Neural progenitor cell (in vitro differentiated cells): ENCODE measurements at regions not wholly inside any gene's neighbourhood (a gene's known extent, or its start where the extent isn't known, plus 50 kb on each side); places are given as distances from the start of the nearest gene placed in this dataset.

Experiments
- DNase-seq: peaks from one replicate; pipeline ENCODE4 v3.0.0-alpha.2; 2016; ENCODE audit warnings: low spot score
- H2AFZ ChIP-seq: fragments of 200-600 bp; sonication (generic); replicated peaks from 2 replicates; pipeline ENCODE4 v1.6.1; 2016; ENCODE audit warnings: antibody characterized with exemption
- H3F3A ChIP-seq: fragments of 200-600 bp; sonication (generic); 2 replicates; pipeline ENCODE4 v1.6.1; 2016; ENCODE audit warnings: antibody characterized with exemption, low read depth
- H3K27ac ChIP-seq: fragments of 200-600 bp; sonication (generic); 2 replicates; pipeline ENCODE4 v1.5.1; 2016; ENCODE audit warnings: mild to moderate bottlenecking
- H3K27me3 ChIP-seq: fragments of 200-600 bp; sonication (generic); 2 replicates; pipeline ENCODE4 v1.6.1; 2016; ENCODE audit warnings: mild to moderate bottlenecking, moderate library complexity
- H3K36me3 ChIP-seq: fragments of 200-600 bp; sonication (generic); 2 replicates; pipeline ENCODE4 v1.5.1; 2016
- H3K4me1 ChIP-seq: fragments of 200-600 bp; sonication (generic); 2 replicates; pipeline ENCODE4 v1.6.1; 2016; ENCODE audit warnings: mixed run types
- H3K4me2 ChIP-seq: fragments of 200-600 bp; sonication (generic); 2 replicates; pipeline ENCODE4 v1.6.1; 2016
- H3K4me3 ChIP-seq: fragments of 200-600 bp; sonication (generic); 2 replicates; pipeline ENCODE4 v1.5.1; 2016
- H3K79me2 ChIP-seq: fragments of 200-600 bp; sonication (generic); 2 replicates; pipeline ENCODE4 v1.6.1; 2016; ENCODE audit warnings: low read depth
- H3K9ac ChIP-seq: fragments of 200-600 bp; sonication (generic); 2 replicates; pipeline ENCODE4 v1.6.1; 2016
- H3K9me3 ChIP-seq: fragments of 200-600 bp; sonication (generic); 2 replicates; pipeline ENCODE4 v1.5.1; 2016; ENCODE audit warnings: low read depth
- H4K20me1 ChIP-seq: fragments of 200-600 bp; sonication (generic); 2 replicates; pipeline ENCODE4 v1.6.1; 2016; ENCODE audit warnings: low read depth
- H3K27ac Mint-ChIP-seq: 3 replicates; pipeline ENCODE4 v1.8.0; 2021; ENCODE audit warnings: mixed read lengths
- H3K27me3 Mint-ChIP-seq: 2 replicates; pipeline ENCODE4 v1.8.0; 2022; ENCODE audit warnings: low read depth, mild to moderate bottlenecking, inconsistent platforms, moderate library complexity, mixed read lengths; ENCODE audit not compliant: insufficient read depth
- H3K36me3 Mint-ChIP-seq: 3 replicates; pipeline ENCODE4 v1.8.0; 2021; ENCODE audit warnings: mixed read lengths
- H3K4me1 Mint-ChIP-seq: 3 replicates; pipeline ENCODE4 v1.8.0; 2021; ENCODE audit warnings: mixed read lengths
- H3K4me3 Mint-ChIP-seq: 3 replicates; pipeline ENCODE4 v1.8.0; 2021; ENCODE audit warnings: mild to moderate bottlenecking, moderate library complexity, mixed read lengths
- H3K9me3 Mint-ChIP-seq: 3 replicates; pipeline ENCODE4 v1.8.0; 2020; ENCODE audit warnings: mixed read lengths
- EZH2 ChIP-seq: fragments of 200-600 bp; sonication (generic); IDR thresholded peaks from 2 replicates; pipeline ENCODE4 v1.6.1; 2017; ENCODE audit warnings: antibody characterized with exemption, mild to moderate bottlenecking, moderate library complexity
- EZH2phosphoT487 ChIP-seq: fragments of 200-600 bp; sonication (generic); IDR thresholded peaks from 2 replicates; pipeline ENCODE4 v1.6.1; 2017; ENCODE audit warnings: antibody characterized with exemption
- TF ChIP-seq, protein P1 (sequence below): fragments of 200-600 bp; sonication (generic); IDR thresholded peaks from 2 replicates; pipeline ENCODE4 v1.5.1; 2017; ENCODE audit warnings: antibody characterized with exemption, mild to moderate bottlenecking

DNA sequence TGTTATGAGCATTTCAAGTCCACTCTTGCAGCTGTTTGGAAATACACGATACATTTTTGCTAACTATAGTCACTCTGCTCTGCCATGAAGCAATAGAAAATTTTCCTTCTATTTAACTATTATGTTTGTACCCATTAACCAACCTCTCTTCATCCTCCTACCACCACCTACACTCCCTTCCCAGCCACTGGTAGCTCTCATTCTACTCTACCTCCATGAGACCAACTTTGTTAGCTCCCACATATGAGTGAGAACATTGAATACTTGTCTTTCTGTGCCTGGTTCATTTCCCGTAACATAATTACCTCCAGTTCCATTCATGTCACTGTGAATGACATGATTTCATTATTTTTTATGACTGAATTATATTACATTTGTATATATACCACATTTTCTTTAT, 505.9 kb upstream of the CCNG1 start:
- Histone ChIP-seq H3K79me2 (no peaks in the 10 kb centered on the region), H2AFZ (no peak overlapping the region), H3K4me3 (no peak overlapping the region), H3F3A (no peaks in the 10 kb centered on the region), H4K20me1 (no peaks in the 10 kb centered on the region), H3K36me3 (no peaks in the 10 kb centered on the region), H3K9me3 (no peaks in the 10 kb centered on the region), H3K9ac (no peak overlapping the region), H3K4me1 (no peaks in the 10 kb centered on the region), H3K27me3 (no peaks in the 10 kb centered on the region), H3K4me2 (no peak overlapping the region), H3K27ac (no peak overlapping the region)
- no peak for TF ChIP-seq EZH2
- TF ChIP-seq EZH2phosphoT487, result no peak
- TF ChIP-seq, protein P1, sequence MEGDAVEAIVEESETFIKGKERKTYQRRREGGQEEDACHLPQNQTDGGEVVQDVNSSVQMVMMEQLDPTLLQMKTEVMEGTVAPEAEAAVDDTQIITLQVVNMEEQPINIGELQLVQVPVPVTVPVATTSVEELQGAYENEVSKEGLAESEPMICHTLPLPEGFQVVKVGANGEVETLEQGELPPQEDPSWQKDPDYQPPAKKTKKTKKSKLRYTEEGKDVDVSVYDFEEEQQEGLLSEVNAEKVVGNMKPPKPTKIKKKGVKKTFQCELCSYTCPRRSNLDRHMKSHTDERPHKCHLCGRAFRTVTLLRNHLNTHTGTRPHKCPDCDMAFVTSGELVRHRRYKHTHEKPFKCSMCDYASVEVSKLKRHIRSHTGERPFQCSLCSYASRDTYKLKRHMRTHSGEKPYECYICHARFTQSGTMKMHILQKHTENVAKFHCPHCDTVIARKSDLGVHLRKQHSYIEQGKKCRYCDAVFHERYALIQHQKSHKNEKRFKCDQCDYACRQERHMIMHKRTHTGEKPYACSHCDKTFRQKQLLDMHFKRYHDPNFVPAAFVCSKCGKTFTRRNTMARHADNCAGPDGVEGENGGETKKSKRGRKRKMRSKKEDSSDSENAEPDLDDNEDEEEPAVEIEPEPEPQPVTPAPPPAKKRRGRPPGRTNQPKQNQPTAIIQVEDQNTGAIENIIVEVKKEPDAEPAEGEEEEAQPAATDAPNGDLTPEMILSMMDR, result no peak
- Mint-ChIP-seq H3K27me3 (no peaks in the 10 kb centered on the region), H3K9me3 (peaks cover 16% of the 10 kb centered on the region), H3K36me3 (no peaks in the 10 kb centered on the region), H3K4me3 (no peak overlapping the region), H3K4me1 (no peaks in the 10 kb centered on the region), H3K27ac (no peak overlapping the region)
- DNase-seq, result no peak

DNA sequence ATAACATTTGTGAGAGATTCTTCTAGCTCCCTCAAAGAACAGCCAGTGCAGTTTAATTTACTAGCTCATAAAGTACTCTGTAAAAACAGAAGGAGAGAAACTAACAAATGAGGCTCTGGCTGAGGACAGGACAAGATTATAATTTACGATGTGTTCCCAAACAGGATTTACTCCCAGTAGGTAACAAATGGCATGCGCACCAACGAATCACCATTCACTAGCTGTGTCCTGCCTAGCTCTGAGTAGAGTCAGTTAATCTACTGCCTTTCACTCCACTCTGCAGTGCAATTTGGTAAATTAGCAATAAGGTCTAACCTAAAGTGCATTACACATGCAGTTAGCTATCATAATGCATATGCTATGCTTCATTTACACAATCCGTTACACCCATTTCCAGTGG, 497.4 kb upstream of the CCNG1 start:
- Histone ChIP-seq H3K4me2 (no peak overlapping the region), H3K4me3 (no peak overlapping the region), H2AFZ (no peak overlapping the region), H3F3A (no peaks in the 10 kb centered on the region), H3K36me3 (no peaks in the 10 kb centered on the region), H3K9me3 (no peaks in the 10 kb centered on the region), H4K20me1 (no peaks in the 10 kb centered on the region), H3K4me1 (no peaks in the 10 kb centered on the region), H3K27ac (no peak overlapping the region), H3K79me2 (no peaks in the 10 kb centered on the region), H3K9ac (no peak overlapping the region), H3K27me3 (no peaks in the 10 kb centered on the region)
- no peaks in the 10 kb centered on the region for H3K27me3 Mint-ChIP-seq
- H3K4me1 Mint-ChIP-seq, result peaks cover 2% of the 10 kb centered on the region
- no peak overlapping the region for H3K27ac Mint-ChIP-seq
- H3K4me3 Mint-ChIP-seq, result no peak overlapping the region
- TF ChIP-seq, protein P1, result no peak
- TF ChIP-seq EZH2, result no peak
- no peak for TF ChIP-seq EZH2phosphoT487
- DNase-seq, result no peak
- peaks cover 3% of the 10 kb centered on the region for H3K9me3 Mint-ChIP-seq
- no peaks in the 10 kb centered on the region for H3K36me3 Mint-ChIP-seq

DNA sequence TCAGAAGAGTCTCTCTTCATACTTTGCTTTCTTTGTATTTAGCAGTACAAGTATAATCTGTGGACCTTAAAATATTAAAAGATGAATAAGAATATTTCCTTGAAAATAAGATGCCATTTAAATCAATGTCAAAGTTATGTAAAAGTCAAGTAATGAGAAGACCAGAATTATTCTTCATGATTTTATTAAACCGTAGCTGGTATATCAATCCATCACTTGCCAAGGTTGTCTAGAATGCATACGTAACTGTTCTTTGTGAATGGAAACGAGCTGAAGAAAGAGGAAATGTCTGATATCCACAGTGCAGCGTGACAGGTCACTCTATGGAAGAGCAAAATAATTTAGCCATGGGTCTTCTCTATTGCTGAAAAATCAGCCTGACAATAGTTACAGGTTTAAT, 488.7 kb upstream of the CCNG1 start:
- Histone ChIP-seq H3K79me2 (no peaks in the 10 kb centered on the region), H3K36me3 (no peaks in the 10 kb centered on the region), H3K9me3 (no peaks in the 10 kb centered on the region), H3K4me1 (no peaks in the 10 kb centered on the region), H3F3A (no peaks in the 10 kb centered on the region), H3K9ac (no peak overlapping the region), H3K4me2 (no peak overlapping the region), H2AFZ (no peak overlapping the region), H4K20me1 (no peaks in the 10 kb centered on the region), H3K27ac (no peak overlapping the region), H3K4me3 (no peak overlapping the region), H3K27me3 (no peaks in the 10 kb centered on the region)
- TF ChIP-seq EZH2 (no peak), EZH2phosphoT487 (no peak)
- TF ChIP-seq, protein P1, result no peak
- DNase-seq, result no peak
- no peak overlapping the region for H3K27ac Mint-ChIP-seq
- H3K4me1 Mint-ChIP-seq, result no peaks in the 10 kb centered on the region
- H3K4me3 Mint-ChIP-seq, result no peak overlapping the region
- H3K36me3 Mint-ChIP-seq, result no peaks in the 10 kb centered on the region
- no peaks in the 10 kb centered on the region for H3K27me3 Mint-ChIP-seq
- H3K9me3 Mint-ChIP-seq, result no peaks in the 10 kb centered on the region

DNA sequence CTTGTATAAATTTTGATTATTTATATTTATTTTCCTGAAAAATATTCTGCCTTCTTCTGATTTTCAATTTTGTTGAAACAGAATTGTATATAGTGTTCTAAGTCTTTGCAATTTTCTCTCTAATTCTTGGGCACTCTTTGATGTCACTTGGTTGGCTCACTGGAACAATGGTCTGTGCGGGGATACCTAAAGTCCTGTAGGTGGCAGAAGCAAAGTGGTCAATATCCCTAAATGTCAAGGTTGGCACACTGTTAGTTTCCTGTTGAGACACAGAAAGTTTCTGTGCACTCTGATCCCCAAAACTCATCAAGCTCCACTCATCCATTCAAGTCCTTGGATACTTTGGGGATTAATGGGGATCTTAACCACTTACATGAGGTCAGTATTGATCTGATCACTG, 480.8 kb upstream of the CCNG1 start:
- no peaks in the 10 kb centered on the region for H3K4me1 Mint-ChIP-seq
- no peak for TF ChIP-seq EZH2phosphoT487
- no peak for TF ChIP-seq EZH2
- TF ChIP-seq, protein P1, result peak; percentile 29
- no peak overlapping the region for H3K27ac Mint-ChIP-seq
- Histone ChIP-seq H3K79me2 (no peaks in the 10 kb centered on the region), H3K4me2 (no peak overlapping the region), H3K9ac (no peak overlapping the region), H3K27ac (no peak overlapping the region), H3F3A (no peaks in the 10 kb centered on the region), H3K9me3 (no peaks in the 10 kb centered on the region), H2AFZ (no peak overlapping the region), H3K4me1 (no peaks in the 10 kb centered on the region), H3K27me3 (no peaks in the 10 kb centered on the region), H4K20me1 (no peaks in the 10 kb centered on the region), H3K4me3 (no peak overlapping the region), H3K36me3 (no peaks in the 10 kb centered on the region)
- no peaks in the 10 kb centered on the region for H3K9me3 Mint-ChIP-seq
- no peak overlapping the region for H3K4me3 Mint-ChIP-seq
- H3K36me3 Mint-ChIP-seq, result no peaks in the 10 kb centered on the region
- DNase-seq, result peak; percentile 24
- H3K27me3 Mint-ChIP-seq, result no peaks in the 10 kb centered on the region
